Vagina (tissue), 2 donors: ENCODE measurements at regions not wholly inside any gene's neighbourhood (a gene's known extent, or its start where the extent isn't known, plus 50 kb on each side); places are given as distances from the start of the nearest gene placed in this dataset.

Experiments
- POLR2AphosphoS5 ChIP-seq, 2 donors: sonication (generic); formaldehyde crosslinking; IDR thresholded peaks; one replicate each; pipeline ENCODE4 v1.9.0; 2017; ENCODE audit warnings: antibody characterized with exemption in 2 of 2, mild to moderate bottlenecking in 2 of 2, low read depth in 1 of 2; ENCODE audit not compliant: insufficient read depth in 1 of 2
- TF ChIP-seq, protein P1 (sequence below), 3 experiments: fragments of 450-650 bp in 2 of 3; fragments of 200-600 bp in 1 of 3; sonication (generic) in 1 of 3; IDR thresholded peaks; one replicate each; pipeline ENCODE4 v1.5.1; 2017 to 2019; ENCODE audit warnings: antibody characterized with exemption in 3 of 3, mild to moderate bottlenecking in 2 of 3, moderate library complexity in 2 of 3

- TF ChIP-seq, protein P1, sequence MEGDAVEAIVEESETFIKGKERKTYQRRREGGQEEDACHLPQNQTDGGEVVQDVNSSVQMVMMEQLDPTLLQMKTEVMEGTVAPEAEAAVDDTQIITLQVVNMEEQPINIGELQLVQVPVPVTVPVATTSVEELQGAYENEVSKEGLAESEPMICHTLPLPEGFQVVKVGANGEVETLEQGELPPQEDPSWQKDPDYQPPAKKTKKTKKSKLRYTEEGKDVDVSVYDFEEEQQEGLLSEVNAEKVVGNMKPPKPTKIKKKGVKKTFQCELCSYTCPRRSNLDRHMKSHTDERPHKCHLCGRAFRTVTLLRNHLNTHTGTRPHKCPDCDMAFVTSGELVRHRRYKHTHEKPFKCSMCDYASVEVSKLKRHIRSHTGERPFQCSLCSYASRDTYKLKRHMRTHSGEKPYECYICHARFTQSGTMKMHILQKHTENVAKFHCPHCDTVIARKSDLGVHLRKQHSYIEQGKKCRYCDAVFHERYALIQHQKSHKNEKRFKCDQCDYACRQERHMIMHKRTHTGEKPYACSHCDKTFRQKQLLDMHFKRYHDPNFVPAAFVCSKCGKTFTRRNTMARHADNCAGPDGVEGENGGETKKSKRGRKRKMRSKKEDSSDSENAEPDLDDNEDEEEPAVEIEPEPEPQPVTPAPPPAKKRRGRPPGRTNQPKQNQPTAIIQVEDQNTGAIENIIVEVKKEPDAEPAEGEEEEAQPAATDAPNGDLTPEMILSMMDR (IDR thresholded peaks at IDR 0.05), result no peak
- no peak for TF ChIP-seq POLR2AphosphoS5 (IDR thresholded peaks at IDR 0.05; ENCODE audit: insufficient read depth in 1 of 2, low read depth in 1 of 2)
Measured at GRCh38 chr20:10728873-10729670, 55.3 kb upstream of the JAG1 start.
